RWPE1 (cell line): ENCODE measurements at regions not wholly inside any gene's neighbourhood (a gene's known extent, or its start where the extent isn't known, plus 50 kb on each side); places are given as distances from the start of the nearest gene placed in this dataset.

Experiments used
- CTCF ChIA-PET: fragments of 350-600 bp; sonication (Branson Sonifier 250); formaldehyde crosslinking; extraction: SDS; loops from one replicate; lab custom pipeline; 2021; lab: Yijun Ruan, JAX
- POLR2A ChIA-PET: fragments of 400-600 bp; formaldehyde crosslinking; extraction: SDS; loops from one replicate; lab custom pipeline; 2020; ENCODE audit warnings: antibody characterized with exemption; ENCODE audit not compliant: low non-redundant PET; lab: Yijun Ruan, JAX
- DNase-seq: peaks from one replicate; pipeline ENCODE4 v3.0.0; 2012; ENCODE audit warnings: low spot score
- H3K27ac ChIP-seq: fragments of 450-650 bp; 2 replicates; pipeline ENCODE4 v1.5.1; 2017
- TF ChIP-seq, protein P1 (sequence below): fragments of 450-650 bp; conservative IDR thresholded peaks from 2 replicates; pipeline ENCODE4 v1.5.1; 2017; ENCODE audit warnings: low read depth, mild to moderate bottlenecking

DNA sequence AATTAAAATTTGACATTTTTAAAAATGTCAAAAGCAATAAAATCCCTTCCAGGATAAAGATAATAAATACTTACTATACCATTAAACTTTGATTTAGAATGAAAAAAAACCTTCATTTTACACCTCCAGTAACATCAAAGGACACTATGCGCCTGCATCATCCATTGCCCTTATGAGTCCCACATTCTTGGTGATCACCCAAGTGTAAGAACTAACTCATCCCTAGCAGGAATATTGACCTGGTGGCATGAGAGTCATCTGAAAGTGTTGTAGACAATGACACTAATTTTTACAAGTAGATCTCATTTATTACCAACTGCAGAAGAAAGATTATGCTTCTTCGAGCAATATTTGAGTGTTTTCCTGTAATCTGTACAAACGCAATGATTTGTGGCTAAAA is 1128.9 kb downstream of the EFNB2 start:
- TF ChIP-seq, protein P1, sequence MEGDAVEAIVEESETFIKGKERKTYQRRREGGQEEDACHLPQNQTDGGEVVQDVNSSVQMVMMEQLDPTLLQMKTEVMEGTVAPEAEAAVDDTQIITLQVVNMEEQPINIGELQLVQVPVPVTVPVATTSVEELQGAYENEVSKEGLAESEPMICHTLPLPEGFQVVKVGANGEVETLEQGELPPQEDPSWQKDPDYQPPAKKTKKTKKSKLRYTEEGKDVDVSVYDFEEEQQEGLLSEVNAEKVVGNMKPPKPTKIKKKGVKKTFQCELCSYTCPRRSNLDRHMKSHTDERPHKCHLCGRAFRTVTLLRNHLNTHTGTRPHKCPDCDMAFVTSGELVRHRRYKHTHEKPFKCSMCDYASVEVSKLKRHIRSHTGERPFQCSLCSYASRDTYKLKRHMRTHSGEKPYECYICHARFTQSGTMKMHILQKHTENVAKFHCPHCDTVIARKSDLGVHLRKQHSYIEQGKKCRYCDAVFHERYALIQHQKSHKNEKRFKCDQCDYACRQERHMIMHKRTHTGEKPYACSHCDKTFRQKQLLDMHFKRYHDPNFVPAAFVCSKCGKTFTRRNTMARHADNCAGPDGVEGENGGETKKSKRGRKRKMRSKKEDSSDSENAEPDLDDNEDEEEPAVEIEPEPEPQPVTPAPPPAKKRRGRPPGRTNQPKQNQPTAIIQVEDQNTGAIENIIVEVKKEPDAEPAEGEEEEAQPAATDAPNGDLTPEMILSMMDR, result no peak
- DNase-seq, result no peak
- ChIA-PET POLR2A (no interaction called here), CTCF (no interaction called here)
- H3K27ac ChIP-seq, result no peak overlapping the region

DNA sequence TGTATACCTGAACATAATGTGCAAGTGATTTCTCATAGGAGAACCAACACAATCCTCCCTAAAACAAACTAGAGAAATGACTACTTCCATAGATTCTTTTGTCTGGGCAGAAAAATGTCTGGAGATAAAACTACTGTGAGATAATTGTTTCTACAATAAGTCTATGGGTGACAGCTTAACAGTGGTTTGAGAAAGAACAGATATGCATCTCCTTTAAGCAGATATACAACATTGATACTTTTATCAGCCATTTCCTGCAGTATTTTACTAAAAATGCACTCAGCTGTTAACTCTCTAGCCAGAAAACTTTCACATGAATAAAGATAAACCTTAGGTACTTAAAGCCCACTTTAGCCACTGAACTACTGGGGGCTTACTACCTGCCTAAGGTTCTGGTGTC is 1132.4 kb downstream of the EFNB2 start:
- CTCF ChIA-PET, result no interaction called here
- DNase-seq, result no peak

DNA sequence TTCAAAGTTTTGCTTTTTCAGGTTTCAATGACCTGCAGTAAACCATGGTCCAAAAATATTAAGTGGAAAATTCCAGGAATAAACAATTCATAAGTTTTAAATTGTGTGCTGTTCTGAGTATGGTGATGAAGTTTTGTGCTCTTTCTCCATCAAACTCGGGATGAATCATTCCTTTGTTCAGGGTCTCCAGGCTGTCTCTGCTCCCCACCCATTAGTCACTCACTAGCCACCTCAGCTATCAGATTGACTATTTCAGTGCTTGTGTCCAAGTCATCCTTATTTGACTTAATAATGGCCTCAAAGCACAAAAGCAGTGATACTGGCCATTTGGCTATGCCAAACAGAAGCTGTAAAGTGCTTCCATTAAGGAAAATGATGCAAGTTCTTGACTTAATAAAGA is 1140.4 kb downstream of the EFNB2 start:
- POLR2A ChIA-PET, result no interaction called here
- no peak overlapping the region for H3K27ac ChIP-seq

More for the DNA sequence above, 1132.4 kb downstream of the EFNB2 start:
- no peak overlapping the region for H3K27ac ChIP-seq
- TF ChIP-seq, protein P1, result no peak
- POLR2A ChIA-PET, result no interaction called here

DNA sequence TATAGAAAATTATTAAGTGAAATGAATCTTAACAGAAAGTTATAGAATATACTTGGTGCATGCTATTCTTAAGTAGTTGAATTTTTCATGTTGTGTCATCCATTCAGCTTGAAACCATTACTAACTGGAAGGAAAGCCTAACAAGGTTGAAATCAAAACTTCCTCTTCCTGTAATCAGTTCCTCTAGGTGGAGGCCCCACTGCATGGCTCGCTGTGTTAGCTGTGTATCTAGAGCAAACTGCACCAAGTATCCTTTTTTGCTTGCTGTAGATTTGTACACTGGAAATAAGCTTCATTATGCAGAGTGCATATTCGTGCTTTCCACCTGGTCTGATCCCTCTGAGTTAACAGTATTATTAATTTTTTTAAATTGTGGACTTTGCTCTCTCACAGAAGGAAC is 1146.1 kb downstream of the EFNB2 start:
- TF ChIP-seq, protein P1, result no peak
- POLR2A ChIA-PET, result no interaction called here
- no peak overlapping the region for H3K27ac ChIP-seq
- DNase-seq, result no peak
- CTCF ChIA-PET, result no interaction called here

More for the DNA sequence above, 1140.4 kb downstream of the EFNB2 start:
- CTCF ChIA-PET, result no interaction called here
- TF ChIP-seq, protein P1, result no peak
- no peak for DNase-seq

DNA sequence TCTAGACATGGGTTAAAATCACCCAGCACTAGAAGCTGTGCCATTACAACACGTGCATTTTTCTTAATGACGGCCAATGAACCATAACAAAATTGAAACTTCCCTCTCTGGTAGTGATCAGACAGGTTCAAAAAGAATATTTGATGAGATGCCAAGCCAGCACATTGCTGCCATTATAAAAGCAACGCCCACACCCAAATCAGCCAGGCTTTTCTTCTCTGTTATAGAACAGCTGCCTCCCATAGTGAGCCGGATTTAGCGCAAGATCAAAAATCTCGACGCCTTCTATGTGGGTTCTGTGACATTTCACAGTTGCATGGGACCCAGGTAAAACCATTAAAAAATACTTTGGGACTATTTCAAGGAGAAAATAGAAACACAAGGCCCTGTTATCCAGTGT is 1158.0 kb downstream of the EFNB2 start:
- no peak overlapping the region for H3K27ac ChIP-seq
- TF ChIP-seq, protein P1, result no peak
- ChIA-PET POLR2A (no interaction called here), CTCF (interaction anchor here (0.6 kb wide), 1 partner anchor 1179 kb away, joined by 3 read pairs; no protein-coding TSS in a partner anchor)
- DNase-seq, result no peak

DNA sequence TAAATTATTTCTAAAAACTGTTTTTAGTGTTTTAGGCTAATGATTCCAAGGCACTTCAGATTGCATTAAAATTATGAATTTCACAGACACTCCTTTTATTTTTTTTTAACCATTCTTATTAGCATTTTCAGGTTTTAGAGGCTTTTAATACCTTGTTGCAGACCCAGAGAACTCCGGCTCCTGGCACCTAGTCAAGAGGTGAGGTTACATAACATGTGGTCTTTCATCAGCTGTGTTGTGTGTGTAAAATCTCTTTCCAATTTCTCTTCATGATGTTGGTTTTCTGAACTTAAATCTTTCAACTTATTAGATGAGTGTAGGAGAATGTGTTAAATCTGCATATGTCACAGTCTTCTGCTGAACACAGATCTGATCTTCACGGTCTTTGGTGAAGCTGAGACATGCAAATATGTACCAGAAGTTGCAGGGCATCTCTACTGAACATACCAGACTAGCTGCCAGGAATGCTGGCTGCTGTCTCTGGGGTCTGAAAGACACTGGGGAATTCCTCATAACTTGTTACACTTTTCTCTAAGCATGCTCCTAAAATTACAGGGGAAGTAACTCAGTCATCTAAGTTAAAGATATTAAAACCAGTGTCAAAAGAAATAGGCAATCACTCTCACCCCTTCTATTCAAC is 1165.3 kb downstream of the EFNB2 start:
- CTCF ChIA-PET, result no interaction called here
- POLR2A ChIA-PET, result no interaction called here

More for the DNA sequence above, 1165.3 kb downstream of the EFNB2 start:
- H3K27ac ChIP-seq, result no peak overlapping the region
- DNase-seq, result no peak
- TF ChIP-seq, protein P1, result no peak
